Urothelium cell line (cell line): ENCODE measurements at regions not wholly inside any gene's neighbourhood (a gene's known extent, or its start where the extent isn't known, plus 50 kb on each side); places are given as distances from the start of the nearest gene placed in this dataset.

ENCODE experiments used
- DNase-seq: peaks from one replicate; pipeline ENCODE4 v3.0.0; 2011; ENCODE audit warnings: low spot score, mixed read lengths
- FAIRE-seq: peaks from 2 replicates; lab custom pipeline; 2011; peaks lifted over from hg19 to GRCh38; lab: Jason Lieb, UNC

DNA sequence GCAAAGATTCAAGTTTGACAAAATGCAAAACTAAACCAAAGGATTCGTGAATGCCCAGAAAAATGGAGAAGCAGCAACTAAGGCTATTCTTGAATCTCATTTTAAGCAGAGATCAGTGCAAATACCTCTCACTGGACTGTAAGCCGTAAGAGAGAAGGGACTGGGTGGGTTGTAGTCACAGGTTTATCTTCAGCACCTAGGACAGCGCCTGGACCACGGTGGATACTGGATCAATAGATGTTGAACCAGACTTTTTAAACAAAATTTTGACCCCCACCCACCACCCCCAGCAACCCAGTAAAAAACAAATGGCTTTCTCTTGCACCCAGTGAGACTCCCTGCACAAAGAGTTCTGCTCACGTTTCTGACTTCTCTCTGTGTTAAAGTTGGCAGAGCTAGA lies 347.1 kb downstream of the AJAP1 start:
- DNase-seq (peak; percentile 17), FAIRE-seq (no peak)

DNA sequence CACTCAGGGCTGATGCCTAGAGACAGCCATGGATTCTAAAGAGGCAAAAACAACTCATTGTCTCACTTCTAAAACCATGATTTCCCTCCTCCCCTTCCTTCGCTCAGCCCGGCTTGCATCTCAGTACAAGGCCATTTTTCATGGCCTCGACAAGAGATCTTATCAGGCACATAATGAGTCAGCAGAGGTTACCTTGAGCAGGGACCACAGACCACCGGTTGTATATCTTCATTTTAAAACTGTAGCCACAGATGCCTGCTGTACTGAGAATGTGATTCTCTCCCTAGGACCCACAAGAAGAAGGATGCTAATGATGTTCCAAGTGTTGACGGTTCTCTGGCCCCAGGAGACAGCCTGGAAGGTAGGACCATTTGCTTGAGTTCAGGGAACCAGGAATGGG lies 331.9 kb downstream of the AJAP1 start:
- no peak for FAIRE-seq

DNA sequence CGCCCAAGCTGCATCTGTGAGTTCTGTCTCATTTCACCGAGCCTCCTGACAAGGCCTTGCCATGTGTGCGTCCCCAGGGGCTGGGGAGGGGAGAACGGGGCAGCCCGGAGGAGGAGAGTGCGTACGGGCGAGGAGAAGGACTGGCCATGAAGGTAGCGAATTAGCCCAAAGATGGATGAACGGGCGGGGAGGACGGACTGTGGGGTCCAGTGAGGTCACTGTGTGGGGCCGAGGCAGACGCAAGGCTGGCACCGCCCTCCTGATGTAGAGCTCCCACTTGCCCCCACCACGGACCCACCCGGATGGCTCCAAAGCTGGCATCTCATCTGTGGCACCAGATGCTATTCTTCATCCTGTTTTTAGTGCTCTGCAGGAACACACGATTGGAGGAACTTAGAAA lies 330.4 kb downstream of the AJAP1 start:
- FAIRE-seq, result no peak
- no peak for DNase-seq

More for the DNA sequence above, 331.9 kb downstream of the AJAP1 start:
- DNase-seq, result no peak

DNA sequence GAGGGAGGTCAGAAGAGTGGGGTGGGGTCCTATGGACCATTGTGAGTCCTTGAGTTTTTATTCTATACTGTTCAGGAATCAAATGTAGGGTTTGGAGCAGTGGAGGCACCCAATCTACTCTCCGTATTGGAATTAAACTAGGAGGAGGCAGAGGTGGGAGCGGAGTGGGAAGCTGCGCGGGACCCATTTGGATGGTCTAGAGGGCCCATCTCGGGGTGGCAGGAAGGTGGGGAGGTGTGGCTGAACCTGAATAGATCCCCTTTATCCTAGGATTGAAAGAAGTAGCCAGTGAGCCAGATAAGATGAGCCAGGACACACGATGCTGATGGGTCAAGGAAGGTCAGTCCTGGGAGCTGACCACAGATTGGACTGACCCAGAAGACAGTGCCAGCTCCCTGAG lies 325.8 kb downstream of the AJAP1 start:
- no peak for FAIRE-seq
- no peak for DNase-seq

DNA sequence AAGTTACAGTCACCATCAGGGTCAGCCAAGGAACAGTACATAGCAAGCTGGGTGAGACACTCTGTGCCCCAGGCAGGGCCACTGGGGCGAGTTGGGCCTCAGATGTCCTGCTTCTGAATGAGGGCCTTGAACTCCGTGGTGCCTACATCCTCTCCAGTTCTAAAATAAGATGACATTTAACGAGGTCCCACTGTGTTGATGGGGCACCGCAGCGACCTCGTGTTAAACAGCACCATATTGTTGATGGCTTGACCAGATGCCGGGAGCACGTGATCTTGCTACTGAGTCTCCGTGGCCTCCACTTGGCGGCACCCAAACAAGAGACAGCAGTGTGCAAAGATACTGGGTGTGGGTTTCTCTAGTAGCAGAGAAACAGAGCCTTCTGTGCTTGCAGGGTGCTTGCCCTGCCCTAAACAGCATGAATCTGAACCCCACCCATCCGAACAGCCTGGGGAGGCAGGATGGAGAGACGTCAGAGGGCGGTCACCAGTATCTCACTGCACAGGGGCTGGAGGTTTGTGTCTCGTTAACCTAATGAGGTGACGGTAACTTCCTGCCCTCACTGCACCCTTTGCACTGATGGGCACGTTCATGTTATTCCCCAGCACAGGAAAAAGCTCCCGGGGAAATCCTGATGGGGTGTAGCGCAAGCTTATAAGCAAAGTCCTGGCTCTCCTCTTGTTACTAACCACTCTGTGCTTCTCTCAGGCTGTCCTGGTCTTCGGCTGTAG lies 324.4 kb downstream of the AJAP1 start:
- no peak for FAIRE-seq

DNA sequence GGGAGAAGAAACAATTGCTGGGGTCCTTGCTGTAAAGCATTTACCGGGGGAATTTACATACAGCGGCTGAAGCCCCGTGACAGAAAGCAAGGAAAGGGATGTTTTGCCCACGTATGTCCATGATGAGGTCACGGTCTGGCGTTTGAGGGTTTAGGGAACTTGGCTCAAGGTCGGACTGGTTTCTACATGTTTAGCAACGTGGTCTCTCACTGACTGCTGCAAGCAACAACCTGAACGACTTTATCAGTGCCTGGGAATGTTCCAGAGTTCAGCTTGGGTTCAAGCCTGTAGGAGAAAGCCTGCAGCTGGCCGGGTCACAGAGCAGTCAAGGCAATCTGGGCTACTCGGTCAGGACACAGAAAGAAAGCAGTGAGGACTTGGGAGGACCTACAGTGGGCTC lies 323.3 kb downstream of the AJAP1 start:
- FAIRE-seq (no peak), DNase-seq (no peak)

More for the DNA sequence above, 324.4 kb downstream of the AJAP1 start:
- DNase-seq, result no peak

DNA sequence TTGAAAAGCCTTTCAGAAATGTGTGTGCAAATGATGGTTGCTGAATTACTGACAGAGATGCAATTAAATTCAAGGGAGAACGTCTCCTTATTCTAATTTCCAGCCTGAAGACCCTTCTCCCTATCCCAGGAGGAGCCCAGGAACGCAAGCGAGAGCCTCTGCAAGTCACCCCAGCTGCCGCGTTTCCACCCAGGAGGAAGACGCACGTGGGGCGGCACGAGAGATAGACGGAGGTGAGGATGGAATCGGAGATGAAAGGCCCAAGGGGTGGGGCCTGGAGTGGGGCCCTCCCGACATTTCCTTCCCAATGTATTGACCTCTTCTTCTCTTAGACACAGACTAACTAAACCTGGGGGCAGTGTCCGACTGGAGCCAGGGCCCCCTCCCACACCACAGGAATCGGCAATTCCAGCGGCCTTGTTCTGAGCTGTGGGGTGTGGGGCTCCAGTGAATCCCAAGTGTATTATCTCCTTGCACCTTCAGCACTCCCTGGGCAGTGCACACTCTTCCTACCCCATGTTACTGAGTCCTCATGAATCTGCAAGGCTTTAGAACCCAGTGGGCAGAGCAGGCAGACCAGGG lies 322.5 kb downstream of the AJAP1 start:
- DNase-seq (no peak), FAIRE-seq (no peak)

DNA sequence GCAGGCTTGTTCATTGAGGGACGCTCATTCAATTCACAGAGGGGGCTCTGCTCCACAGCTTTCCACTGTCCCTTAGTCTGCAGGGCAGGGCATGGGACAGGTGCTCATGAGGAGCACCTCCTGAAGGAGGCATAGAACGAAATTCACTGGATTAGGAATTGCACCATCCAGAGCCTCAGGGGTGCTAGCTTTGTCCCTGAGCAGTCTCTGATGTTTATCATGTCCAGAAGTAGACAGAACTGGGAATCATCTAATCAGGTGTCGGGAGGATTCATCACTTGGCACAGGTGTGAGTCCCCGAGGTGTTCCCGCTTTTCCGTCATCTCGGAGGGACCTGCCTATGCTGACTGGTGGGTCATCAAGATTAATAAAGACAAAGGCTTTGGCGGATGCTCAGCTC lies 321.4 kb downstream of the AJAP1 start:
- no peak for DNase-seq
- no peak for FAIRE-seq

DNA sequence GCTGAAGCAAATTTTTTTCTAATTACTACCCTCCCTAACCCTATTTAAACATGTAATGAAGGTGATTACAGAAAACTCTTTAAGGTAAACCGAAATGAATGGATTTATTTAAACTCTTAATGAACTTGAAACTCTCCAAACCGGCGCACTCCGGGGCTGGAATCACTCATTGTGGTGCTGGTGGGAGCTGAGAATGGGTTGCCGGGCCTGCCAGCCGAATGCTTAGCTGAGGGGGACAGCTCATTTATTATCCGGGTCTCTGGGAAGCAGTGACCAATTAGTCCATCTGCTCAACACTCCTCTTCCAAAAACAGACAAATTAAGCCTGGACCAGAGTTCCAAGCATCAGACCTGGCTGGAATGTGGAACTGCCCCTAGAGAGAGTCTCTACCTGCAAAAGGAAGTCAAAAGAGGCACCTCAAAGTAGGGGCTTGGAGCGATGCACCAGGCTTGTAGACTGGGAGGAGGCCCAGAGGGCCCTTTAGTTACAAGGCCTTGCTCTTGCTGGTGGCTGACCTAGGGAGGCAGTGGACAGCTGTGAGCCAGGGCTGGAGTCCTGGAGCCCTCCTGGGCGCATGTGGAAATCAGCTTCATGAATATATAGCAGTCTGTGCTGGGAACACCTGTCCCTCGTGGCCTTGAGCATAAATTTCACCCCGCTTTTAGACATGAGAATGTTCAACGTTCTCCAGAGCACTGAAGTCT lies 320.7 kb downstream of the AJAP1 start:
- FAIRE-seq (no peak), DNase-seq (no peak)

DNA sequence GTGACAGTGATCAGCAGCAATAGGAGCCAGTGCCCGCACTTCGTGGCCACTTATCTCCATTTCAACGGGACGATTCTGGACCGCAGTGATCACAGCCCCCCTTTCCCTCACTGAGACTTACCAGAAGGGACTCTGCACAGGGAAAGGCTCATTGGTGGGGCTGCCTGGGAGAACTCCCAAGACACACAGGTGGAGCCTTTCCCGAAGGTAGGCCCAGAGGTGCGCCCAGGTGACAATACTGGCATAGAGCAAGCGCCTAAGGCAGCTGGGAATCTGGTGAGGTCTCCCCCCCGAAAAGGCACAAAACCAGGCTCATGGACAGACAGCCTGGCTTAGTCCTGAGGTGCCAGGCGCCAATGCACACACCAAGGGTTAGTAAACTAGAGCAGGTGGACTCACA lies 318.9 kb downstream of the AJAP1 start:
- DNase-seq (no peak), FAIRE-seq (no peak)

DNA sequence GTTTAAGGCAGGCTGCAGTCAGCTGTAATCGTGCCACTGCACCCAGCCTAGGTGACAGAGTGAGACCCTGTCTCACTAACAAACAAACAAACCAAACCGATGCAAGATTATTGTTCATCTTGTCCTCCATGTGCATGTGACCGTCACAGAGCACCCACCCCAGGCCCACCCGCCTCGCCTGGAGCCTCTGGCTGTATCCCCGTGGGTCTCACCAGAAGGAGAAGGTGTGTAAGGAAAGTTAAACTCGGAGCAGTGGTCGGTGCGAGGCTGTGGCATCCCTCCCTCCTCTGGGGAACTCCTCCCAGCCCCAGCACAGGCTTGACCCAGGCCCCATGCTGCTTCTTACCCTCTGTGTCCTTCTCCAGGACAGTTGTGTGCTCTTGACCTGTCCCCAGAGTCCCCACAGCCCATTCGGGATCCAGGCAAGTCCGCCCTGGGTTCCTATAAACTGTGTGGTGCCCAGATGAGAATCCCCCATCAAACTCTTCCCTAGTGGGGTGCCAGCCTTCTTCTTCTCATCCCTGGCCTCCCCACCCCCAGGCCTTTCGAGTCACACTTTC lies 318.4 kb downstream of the AJAP1 start:
- FAIRE-seq (no peak), DNase-seq (no peak)

DNA sequence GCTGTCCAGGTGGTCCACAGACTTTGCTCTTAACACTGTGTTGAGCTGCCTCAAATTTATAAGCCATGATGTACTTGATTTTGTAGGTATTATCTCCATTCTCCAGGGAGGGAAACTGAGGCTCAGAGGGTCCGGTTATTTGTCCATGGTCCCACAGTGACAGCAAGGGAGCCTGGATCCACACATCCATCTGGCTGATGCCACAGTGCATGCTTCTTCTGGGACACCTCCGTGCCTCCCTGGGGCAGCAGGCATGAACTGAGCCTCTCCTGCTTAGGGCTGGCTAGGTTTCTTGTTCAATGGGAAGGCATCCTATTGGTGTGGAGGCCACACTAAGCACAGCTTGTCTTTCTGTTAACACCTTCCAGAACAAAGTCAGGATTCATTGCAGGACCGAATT lies 317.3 kb downstream of the AJAP1 start:
- FAIRE-seq, result no peak

DNA sequence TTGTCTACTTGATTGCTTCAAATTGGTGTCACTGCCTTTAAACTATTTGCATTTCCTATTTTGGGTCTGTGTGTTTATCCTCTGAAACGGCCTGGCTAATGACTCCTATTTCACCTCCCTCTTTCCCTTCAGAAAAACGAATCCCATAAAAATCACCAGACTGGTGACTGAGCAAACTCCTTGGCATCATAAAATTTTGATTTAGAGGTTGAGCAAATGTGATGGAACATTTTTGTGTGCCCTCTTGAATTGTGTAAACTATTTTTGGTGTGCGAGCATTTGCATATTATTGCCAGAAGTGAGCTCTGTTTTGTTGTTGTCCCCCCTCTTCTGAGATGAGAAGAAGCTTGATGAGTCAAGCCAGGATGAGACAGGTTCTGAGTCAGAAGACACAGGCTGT lies 316.1 kb downstream of the AJAP1 start:
- FAIRE-seq (no peak), DNase-seq (no peak)

More for the DNA sequence above, 317.3 kb downstream of the AJAP1 start:
- no peak for DNase-seq

DNA sequence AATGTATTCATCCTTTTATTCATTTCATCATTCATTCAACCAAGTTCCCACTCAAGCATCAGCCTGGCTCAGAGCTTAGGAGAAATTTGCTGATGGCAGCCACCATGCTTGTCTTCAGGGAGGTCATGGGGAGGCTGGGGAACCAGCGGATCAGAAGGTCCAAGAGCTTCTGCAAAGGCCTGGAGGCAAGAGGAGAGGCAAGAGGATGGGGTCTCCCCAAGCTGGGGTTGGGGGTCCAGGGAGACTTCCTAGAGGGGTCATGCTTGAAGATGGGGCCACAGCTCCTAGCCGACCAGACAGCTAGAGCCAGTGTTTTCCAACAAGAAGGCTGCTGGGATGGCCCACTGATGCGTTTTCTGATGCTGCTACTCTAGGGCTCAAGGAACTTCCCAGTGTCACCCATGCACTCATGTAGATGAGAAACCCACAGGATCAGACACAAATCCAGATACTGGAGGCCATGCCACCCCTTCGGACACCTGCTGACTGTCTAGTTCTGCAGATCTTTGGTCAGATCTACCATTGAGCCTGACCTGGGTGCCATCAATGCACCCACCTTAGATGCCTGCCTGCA lies 315.2 kb downstream of the AJAP1 start:
- DNase-seq (no peak), FAIRE-seq (no peak)

DNA sequence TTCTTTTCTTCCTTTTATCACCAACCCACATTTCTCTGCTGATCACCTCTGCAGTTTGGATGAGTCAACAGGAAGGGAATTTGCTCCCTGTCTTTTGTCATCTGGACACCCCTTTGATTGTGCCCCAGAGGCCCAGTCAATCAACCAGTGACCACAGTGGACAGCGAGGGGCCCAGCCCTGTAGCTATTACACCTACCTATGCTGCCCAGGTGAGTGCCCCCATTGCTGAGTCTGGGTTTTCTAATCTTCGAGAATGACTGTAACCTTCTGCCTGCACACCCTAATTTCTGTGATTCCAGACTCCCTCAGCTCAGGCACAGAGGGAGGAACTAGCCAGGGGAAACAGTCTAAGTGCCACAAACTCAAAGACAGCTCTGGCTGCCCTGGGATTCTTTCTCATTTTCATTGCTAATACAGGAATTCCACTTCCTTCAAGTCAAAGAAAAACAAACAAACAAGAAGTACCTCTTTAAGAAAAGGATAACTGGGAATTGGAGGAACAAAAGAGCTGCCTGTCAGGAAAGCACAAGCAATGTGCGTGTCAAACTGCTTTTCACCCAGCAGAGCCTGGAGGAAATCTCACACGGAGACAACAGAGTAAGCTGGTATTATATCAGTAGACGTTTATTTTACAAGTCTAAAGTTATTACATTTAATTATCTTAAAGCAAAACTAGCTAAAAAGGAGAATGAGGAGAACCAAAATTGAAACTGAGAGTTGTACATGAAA lies 311.1 kb downstream of the AJAP1 start:
- DNase-seq (no peak), FAIRE-seq (no peak)

DNA sequence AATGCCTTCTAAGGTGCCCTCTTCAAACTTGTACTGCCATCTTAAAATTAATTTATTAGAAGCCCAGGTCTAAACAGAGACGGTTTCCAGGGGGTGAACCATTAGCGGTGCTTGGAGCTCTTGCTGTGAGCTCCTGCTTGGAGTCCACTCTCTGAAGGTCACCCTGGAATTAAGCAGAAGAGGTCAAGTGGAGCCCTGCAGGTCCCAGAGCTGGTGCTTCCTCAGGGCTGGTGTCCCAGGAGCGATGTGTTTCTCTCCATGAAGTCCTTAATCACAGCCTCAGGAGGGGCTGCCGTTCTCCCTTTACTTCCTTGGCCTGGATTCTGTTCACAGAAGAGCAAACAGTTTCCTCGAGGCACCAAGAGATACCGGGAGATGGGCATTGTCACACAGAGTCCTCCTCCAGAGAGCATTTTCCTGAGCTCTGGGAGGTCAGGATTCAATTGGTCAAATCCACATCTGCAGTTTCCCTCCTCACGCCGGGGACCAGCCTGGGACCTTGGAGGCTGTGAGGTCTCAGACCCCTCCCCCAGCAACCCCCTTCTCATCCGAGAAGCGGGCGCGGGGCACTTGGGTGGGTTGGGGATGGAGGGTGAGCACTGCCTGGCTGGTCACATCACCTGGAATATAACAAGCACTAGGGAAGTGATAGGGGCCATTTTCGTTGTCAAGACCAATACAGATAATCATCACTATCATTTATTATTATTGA lies 310.4 kb downstream of the AJAP1 start:
- no peak for FAIRE-seq
- DNase-seq, result no peak

DNA sequence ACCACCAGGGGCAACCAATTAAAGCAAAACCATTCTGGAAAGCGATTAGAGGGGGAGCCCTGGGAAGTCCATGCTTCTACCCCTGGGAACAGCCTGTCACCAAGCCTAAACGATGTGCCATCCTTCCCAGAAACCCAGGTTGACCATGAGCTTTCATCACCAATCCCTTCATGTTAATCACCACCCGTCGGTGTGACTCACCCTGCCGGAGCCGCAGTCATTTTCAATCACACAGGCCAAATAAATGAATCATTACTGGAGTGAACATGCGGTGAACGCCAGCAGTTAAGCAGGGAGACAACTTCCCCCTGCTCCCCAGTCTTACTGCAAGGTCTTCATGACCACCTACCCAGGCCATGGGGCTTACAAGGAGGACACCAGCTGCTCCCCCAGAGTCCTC lies 308.8 kb downstream of the AJAP1 start:
- no peak for FAIRE-seq
- DNase-seq, result peak; percentile 76

DNA sequence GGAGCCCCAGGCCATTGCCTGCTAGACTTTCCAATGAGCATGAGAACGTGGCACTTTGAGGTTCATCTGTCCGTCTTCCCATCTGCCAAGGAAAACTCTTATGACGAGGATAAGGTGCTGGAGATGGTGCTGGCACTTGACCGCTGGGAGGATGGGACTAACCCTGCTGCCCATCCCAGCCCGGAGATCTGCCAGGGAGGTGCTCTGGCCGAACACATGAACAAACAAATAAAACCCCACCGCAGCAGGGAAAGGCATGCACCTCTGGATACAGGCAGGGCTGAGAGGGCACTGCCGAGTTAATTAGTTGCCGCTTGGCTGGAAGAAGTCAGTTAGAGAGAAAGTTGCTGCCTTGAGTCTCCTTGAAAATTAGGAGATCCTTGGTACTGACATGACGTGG lies 308.4 kb downstream of the AJAP1 start:
- DNase-seq (no peak), FAIRE-seq (no peak)

DNA sequence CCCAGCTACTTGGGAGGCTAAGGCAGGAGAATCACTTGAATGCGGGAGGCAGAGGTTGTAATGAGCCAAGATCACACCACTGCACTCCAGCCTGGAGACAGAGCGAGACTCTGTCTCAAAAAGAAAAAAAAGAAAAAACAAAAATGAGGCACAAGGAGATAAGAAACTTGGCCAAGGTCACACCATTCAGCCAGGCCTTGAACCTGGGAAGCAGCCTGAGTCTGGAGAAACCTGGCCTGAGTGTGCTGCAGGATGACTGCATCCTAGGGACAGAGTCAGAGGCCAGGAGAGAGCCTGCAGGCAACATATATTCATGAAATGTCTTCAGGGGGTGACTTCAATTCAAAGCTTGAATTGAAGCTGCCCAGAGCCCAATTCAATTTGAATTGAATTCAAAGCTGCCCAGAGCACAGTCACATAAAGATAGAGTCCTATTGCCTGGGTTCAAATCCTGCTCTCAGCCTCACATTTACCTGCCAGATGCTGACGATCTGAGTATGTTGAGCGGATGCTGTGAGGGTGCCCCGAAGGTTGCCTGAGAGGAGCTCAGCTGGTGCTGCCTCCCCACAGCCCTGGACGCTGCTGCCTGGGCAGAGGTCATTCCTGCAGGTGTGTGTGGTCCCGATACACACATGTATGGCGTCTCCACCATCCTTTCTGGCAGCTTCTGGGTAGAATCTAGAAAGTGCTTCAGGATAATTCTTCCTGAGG lies 307.7 kb downstream of the AJAP1 start:
- FAIRE-seq (no peak), DNase-seq (no peak)
